ENCODE measurements at regions not wholly inside any gene's neighbourhood (a gene's known extent, or its start where the extent isn't known, plus 50 kb on each side); places are given as distances from the start of the nearest gene placed in this dataset.

DNA sequence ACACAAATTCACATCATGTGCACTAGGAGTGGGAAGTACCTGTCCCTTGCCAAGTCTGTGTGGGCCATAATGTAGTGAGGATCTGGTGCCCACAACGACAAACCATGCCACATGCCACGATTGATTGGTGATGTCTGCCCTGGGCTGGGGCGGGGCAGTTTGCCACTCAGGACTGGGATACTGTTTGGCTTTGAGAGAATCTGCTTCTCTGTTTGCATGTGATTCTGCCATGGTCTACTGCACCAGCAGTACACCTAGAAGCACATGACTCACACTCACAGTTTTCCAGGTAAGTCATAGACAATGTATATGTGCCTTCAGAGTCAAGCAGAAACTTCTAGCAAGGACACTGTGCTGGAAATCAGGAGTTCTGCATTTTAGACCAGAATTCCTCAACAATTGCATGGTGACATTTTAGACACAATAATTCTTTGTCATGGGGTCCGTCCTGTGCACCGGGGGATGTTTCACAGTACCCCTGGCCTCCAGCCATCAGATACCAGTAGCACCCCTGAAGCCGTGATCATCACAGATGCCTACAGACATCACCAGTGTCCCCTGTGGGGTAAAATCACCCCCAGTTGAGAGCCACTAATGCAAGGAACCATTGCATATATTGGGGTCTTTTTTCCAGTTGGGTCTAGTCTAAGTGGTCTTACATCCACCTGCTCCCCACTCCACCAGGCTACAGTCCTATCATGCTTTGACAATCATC, 278.3 kb downstream of the EIPR1 start:
- no peak for DNase-seq

- DNase-seq, result no peak
These were observed 279.4 kb downstream of the EIPR1 start for GRCh38 chr2:3098231-3098630.

GRCh38 chr2:3097804-3098203, 279.8 kb downstream of the EIPR1 start:
- no peak for DNase-seq

DNA sequence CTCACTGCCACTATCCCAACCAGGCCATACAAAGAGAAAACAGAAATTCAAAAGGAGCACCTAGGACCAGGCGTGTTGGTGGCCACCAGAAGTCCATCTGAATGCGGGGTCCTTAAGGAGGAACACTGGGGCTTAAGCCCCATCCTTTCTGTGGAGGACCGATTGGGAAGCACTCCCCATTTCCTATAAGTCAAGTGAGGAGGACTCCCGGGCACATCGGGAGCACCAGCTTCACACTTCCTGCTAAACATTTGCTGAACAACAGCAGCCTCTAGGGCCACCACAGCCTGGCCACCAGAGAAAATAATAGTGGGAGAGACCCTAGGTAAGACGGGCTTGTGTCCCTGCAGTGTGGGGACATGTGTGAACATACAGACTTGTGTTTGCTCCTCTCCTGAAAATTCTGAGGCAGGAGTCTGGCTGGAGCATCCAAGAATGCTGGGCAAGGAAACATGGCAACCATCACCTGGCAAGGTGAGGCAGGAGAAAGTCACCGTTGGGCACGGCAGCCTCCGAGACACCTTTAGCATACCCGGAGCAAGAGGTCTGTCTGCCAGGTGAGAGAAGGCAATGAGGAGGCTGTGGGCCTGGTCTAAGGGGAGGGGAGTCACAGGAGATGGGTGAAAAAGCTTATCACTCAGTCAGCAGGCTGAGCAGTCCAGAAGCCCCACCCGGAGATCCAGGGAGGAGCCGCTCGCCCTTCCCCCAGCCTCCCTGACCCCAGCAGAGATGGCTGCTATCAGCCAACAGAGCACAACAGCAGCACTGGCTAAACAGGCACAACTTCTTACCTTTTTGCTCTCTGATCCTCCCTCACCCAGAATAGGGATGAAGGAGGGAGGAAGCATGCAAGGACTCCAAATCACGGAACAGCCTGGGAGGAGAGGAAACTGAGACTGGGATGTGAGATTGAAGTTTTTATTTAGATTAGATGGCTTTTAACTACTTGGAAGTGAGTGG, 282.3 kb downstream of the EIPR1 start:
- DNase-seq, result no peak

- DNase-seq, result no peak
These were observed 283.3 kb downstream of the EIPR1 start for GRCh38 chr2:3094318-3094717.

- DNase-seq, result no peak
These were observed 285.9 kb downstream of the EIPR1 start for GRCh38 chr2:3091696-3092095.

GRCh38 chr2:3082705-3083104, 294.9 kb downstream of the EIPR1 start:
- DNase-seq, result no peak

DNA sequence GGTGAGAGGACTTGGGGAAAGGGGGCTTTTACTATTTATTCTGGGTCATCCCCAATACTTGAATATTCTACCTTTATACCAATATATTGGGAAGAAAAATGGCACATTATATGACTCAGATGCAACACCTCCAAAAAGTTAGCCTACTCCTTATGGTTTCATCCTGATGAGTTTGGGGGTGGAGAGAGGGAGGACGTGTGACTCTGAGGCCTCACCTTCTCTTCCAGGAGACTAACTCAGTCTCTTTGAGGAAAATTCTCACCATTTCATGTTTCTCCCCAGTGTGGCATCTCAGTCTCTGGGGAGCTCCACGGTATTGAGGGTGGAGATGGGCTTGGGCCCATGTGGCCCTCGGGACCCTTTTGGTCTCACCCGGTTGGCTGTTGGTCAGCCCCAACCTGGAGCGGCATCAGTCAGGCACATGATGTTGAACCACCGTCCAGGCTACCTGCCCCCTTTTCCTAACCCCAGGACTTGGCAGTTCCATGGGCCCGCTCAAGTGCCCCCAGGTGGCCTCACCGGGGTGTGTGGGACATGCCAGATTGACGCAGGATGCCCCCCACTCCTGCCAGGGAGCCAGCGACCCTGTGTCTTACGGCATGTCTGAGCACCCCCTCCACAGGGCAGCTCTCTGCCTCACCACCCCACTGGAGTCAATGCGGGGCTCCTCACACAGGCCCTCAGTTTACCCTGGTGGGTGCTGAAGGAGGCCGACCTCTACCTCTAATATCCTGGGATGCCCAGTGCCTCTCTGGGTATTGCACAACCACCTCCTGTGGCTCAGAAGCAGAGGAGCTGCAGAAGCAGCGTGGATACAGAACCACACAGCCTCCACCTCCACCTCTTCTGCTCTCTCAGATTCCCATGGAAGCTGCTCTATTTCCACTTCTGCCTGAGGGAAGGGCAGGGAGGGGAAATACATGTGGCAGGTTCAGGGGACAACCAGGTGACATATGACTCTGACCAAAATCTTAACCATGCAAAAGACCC, 297.4 kb downstream of the EIPR1 start:
- no peak for DNase-seq

DNA sequence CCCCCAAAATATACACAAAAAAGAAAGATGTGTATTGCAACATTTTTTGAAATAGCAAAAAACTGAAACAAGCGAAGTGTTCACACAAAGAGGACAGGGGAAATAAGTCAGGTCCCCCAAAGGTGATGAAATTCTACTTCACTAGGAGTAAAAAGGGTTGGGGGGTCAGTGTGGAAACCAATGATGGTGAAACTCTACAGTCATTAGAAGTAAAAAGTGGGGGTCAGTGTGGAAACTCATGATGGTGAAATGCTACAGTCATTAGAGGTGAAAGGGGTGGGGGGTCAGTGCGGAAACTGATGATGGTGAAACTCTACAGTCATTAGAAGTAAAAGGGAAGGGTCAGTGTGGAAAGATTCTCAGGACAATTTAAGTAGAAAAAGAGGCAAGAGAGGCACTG, 298.2 kb downstream of the EIPR1 start:
- no peak for DNase-seq

DNA sequence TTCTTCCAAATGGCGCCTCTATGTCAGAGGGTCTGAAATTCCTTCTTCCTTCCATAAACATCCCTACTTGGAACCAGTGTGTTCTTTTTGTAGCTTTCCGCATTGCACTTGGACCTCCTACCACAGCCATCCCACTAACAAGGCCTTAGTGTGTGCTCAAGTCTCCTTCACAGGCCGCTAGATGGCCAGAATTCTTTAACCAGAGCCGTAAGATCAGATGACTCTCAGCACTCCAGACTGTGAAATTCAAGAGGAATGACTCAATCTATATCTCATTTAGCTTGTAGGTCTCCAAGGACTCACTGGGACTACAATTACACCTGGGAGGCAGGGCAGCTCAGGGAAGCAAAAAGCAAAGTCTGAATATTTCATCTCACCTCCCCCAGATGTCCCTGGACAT, 298.9 kb downstream of the EIPR1 start:
- DNase-seq, result no peak

DNA sequence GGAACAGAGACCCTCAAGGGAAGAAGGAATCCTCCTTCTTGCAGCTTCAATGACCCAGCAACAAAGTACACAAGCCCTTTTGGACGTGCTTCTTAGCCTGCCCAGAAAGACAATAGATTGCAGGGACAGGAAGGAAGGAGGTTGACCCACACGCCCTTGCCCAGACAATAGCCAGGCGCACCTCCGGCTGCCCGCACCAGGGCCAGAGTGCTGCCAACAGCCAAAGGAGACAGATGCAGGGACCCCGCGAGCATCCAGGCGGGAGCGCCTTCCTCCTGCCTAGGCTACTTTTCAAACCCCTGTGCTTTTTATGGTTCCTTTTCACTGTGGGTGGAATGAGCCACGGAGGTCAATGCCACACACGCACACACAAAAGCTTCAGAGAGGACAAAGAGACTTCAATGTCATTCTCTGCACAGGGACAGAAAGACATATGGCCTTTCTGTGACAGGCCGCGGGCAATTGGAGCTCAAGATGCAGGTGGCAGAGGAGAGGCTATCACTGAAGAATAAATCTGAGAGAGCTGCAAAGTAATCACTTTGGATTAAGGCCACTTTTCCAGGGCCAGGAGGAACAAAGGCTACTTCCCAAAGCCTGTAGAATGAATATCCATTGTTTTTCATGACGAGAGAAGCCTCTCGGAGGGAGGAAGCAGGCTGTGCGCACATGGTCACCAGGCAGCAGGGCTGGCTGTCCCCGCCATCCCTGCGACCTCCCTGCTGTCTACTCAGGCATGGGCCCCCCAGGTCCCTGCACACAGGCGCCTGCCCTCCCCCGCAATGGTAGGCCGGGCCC, 300.6 kb downstream of the EIPR1 start:
- DNase-seq, result no peak

GRCh38 chr2:3075991-3076340, 301.7 kb downstream of the EIPR1 start:
- no peak for DNase-seq

DNA sequence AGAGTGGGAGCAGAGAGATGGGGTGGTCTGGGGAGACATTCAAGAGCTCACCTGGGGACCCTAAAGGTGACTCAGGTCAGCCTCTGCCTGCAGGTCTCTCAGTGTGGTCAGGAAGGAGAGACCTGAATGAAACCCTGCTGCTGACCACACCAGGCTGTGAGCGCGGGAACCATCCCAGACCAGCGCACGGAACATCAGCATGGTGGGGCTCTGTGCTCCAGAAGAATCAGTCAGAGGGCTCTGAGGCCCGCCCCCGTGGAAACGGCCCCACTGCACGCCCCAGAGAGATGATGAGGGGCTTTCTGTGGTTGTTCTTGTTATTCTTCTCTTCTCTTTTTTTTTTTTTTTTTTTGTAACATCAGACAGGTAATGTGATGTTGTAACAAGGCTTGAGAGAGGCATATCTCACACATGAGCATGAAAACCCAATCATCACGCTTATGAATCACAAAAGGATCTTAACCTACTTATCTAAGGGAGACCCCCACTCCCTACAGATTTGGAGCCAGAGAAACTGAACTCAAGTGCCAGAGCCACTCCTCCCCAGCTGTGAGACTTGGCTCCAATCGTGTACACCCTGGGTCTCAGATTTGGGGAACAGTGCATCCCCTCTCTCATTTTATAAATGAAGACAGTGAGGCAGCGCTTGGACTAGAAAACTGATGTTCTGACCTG, 302.2 kb downstream of the EIPR1 start:
- DNase-seq, result no peak

GRCh38 chr2:3073704-3074103, 303.9 kb downstream of the EIPR1 start:
- DNase-seq, result no peak

DNA sequence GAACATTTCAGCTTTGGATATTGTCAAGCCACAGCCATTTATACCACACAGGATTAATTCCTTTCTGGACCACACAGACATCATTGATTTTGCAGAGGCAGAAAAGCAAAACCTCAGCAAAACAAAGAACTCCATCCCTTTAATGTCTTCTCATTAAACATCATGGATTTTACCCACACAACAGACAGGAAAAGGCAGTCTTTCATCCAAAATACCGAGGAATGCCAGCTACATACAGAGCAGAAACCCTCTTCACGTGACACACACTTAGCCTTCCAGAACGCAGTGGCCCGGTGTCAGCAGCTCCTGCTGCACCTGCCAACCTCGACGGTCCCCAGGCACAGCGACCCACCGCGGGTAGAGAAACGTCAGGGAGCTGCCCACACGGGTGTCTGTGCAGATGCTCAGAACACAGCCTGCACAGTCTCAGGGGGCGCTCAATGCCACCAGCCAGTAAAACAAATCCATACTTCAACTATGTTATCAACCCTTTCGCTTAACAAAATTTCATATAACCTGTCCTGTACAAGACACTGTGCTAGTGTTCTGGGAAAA, 304.5 kb downstream of the EIPR1 start:
- no peak for DNase-seq

DNA sequence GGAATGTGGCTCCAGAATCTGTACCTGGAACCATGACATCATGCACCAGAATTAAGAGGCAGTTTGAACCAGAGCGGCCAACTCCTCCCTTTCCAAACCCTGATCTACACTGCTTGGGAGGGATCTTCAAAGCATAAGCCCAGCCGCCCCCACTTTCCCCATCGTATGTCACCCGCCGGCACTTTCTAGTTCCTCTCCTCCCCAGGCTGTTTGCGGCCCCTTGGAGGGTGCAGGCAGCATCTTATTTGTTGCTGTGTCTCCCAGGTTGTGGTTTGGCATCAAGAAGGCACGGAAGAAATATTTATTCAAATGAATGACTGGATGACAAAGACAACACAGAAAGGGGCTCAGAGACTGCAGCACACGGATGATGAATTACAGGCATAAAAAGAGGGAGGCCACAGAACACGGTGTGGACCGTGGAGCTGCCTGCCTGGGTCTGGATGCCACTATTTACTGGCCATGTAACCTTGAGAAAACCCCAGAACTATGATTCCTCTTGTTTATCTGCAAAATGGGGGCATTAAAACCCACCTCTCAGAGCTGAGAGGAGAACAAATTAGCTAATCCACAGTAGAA, 305.8 kb downstream of the EIPR1 start:
- DNase-seq, result no peak

DNA sequence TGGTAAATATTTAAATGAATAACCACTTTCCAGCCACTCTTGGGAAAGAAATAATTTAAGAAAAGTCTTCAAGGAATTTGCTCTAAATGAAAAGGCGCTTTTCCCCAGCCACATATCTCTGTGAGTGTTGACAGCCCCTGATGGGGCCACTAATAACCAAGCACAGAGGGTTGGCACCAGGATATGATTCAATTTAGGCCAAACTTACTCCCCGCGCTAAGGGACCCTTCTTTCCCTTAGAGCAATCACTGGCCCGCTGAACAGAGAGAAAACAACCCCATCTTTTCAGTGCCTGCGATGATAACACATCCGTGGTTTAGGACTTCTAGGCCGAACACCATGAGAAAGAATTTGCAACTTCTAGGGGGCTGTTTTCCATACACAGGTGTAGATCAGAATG, 310.8 kb downstream of the EIPR1 start:
- no peak for DNase-seq

- no peak for DNase-seq
These were observed 311.7 kb downstream of the EIPR1 start for GRCh38 chr2:3065928-3066327.

DNA sequence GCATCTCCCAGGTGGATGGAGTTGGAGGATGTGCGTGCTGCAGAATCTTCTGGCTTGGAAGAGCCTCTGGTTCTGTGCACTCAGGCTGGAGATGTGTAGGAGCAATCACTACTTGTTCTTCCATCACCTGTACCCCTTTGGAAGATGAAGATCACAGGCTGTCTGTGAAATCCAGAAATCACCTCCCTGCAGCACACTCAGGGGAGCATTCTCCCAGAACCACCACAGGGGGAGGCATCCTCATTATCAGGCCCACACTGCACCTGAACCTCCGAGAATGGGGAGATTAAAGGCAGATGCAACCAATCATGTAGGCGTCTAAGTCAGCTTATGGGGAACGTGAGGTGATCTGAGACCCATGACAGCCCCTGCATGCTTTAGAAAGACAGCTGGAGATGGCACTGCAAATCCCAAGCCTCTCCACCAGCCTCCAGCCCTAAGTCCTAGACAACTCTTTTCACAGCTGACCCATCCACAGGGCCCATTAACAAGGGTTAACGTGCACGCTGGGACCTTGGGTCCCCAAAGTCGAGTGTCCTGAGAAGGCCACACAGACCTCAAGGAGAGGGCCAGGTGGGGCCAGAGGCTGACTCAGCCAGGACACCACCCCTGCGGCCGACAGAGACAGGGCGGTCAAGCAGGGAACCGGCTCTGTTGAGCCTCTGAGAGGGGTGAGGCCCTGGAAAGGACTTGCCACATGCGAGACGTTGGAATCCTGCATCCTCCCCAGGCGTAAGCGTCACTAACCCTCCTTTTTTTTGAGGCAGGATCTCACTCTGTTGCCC, 314.9 kb downstream of the EIPR1 start:
- DNase-seq, result no peak

DNA sequence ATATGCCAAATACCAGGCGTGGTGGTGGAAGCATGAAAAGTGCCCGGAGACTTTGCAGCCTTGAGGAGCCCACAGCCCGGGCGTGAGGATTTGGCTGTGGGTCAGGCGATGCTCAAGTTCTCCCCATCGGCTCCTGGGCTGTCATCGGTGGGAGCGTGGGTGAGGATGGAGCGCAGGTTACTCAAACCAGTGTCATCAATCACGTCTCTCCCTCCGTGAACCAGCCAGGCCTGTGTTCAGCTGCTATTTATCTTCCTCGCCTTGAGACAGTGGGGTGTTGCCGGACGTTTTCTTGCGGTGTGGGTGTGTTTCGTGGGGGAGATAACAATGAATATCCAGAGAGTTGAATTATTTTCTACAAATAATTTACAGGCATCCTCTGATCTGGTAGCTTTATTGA, 317.6 kb downstream of the EIPR1 start:
- no peak for DNase-seq
